Esophagus squamous epithelium (tissue), 4 donors: ENCODE measurements at regions not wholly inside any gene's neighbourhood (a gene's known extent, or its start where the extent isn't known, plus 50 kb on each side); places are given as distances from the start of the nearest gene placed in this dataset.

ENCODE experiments used
- POLR2A ChIP-seq, 4 donors: fragments of 450-650 bp; IDR thresholded peaks; one replicate each; pipeline ENCODE4 v1.6.1; 2017; ENCODE audit warnings: antibody characterized with exemption in 4 of 4, mild to moderate bottlenecking in 4 of 4, moderate library complexity in 3 of 4
- TF ChIP-seq, protein P1 (sequence below), 6 experiments: fragments of 450-650 bp in 4 of 6; fragments of 200-600 bp in 2 of 6; sonication (generic) in 2 of 6; IDR thresholded peaks; one replicate each; pipeline ENCODE4 v1.5.1; 2016 to 2019; ENCODE audit warnings: antibody characterized with exemption in 6 of 6, mild to moderate bottlenecking in 4 of 6, moderate library complexity in 4 of 6

DNA sequence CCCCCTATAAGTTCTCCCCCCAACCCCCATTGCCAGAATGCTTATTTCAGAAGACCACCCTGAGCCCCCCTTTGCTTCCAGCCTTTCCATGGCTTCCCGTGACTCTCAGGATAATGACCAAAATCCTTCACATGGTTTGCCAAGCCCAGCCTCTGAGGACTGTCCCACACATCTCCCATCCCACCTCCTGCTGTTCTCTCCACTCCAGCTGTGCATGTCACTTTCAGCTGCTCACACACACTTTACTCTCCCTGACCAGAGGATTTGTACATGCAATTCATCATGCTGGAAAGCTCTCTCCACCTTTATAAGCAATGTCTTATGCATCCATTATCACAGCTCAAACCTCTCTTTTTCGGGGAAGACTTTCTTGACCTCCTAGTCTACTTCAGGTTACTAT lies 164.2 kb downstream of the PRL start:
- TF ChIP-seq, protein P1, sequence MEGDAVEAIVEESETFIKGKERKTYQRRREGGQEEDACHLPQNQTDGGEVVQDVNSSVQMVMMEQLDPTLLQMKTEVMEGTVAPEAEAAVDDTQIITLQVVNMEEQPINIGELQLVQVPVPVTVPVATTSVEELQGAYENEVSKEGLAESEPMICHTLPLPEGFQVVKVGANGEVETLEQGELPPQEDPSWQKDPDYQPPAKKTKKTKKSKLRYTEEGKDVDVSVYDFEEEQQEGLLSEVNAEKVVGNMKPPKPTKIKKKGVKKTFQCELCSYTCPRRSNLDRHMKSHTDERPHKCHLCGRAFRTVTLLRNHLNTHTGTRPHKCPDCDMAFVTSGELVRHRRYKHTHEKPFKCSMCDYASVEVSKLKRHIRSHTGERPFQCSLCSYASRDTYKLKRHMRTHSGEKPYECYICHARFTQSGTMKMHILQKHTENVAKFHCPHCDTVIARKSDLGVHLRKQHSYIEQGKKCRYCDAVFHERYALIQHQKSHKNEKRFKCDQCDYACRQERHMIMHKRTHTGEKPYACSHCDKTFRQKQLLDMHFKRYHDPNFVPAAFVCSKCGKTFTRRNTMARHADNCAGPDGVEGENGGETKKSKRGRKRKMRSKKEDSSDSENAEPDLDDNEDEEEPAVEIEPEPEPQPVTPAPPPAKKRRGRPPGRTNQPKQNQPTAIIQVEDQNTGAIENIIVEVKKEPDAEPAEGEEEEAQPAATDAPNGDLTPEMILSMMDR (IDR thresholded peaks at IDR 0.05), result no peak
- TF ChIP-seq POLR2A (IDR thresholded peaks at IDR 0.05), result no peak
